ENCODE measurements at regions not wholly inside any gene's neighbourhood (a gene's known extent, or its start where the extent isn't known, plus 50 kb on each side); places are given as distances from the start of the nearest gene placed in this dataset.

GRCh38 chr6:105949869-105950268 is 136.3 kb upstream of the PRDM1 start:
- no peak for TF ChIP-seq CTCF (conservative IDR thresholded peaks at IDR 0.05; ENCODE audit: low read depth, low read length)
- peak; percentile 15 for DNase-seq (ENCODE audit: low read depth)
- no peak overlapping the region for H3K4me3 ChIP-seq (ENCODE audit: low read depth, low read length)

GRCh38 chr6:105943514-105943913 is 142.6 kb upstream of the PRDM1 start:
- H3K4me3 ChIP-seq (ENCODE audit: low read depth, low read length) = no peak overlapping the region
- no peak for TF ChIP-seq CTCF (conservative IDR thresholded peaks at IDR 0.05; ENCODE audit: low read depth, low read length)
- no peak for DNase-seq (ENCODE audit: low read depth)

- TF ChIP-seq CTCF (conservative IDR thresholded peaks at IDR 0.05; ENCODE audit: low read depth, low read length) = no peak
- H3K4me3 ChIP-seq (ENCODE audit: low read depth, low read length) = no peak overlapping the region
- peak; percentile 46 for DNase-seq (ENCODE audit: low read depth)
Observed at GRCh38 chr6:105941621-105942412, 144.3 kb upstream of the PRDM1 start.

GRCh38 chr6:105940990-105941389 is 145.1 kb upstream of the PRDM1 start:
- no peak overlapping the region for H3K4me3 ChIP-seq (ENCODE audit: low read depth, low read length)
- no peak for DNase-seq (ENCODE audit: low read depth)
- TF ChIP-seq CTCF (conservative IDR thresholded peaks at IDR 0.05; ENCODE audit: low read depth, low read length) = no peak

GRCh38 chr6:105936972-105937371 is 149.2 kb upstream of the PRDM1 start:
- TF ChIP-seq CTCF (conservative IDR thresholded peaks at IDR 0.05; ENCODE audit: low read depth, low read length) = no peak
- no peak overlapping the region for H3K4me3 ChIP-seq (ENCODE audit: low read depth, low read length)
- DNase-seq (ENCODE audit: low read depth) = no peak

- TF ChIP-seq CTCF (conservative IDR thresholded peaks at IDR 0.05; ENCODE audit: low read depth, low read length) = no peak
- H3K4me3 ChIP-seq (ENCODE audit: low read depth, low read length) = no peak overlapping the region
- DNase-seq (ENCODE audit: low read depth) = peak; percentile 7
Observed at GRCh38 chr6:105935416-105935815, 150.7 kb upstream of the PRDM1 start.

- no peak for TF ChIP-seq CTCF (conservative IDR thresholded peaks at IDR 0.05; ENCODE audit: low read depth, low read length)
- DNase-seq (ENCODE audit: low read depth) = no peak
- H3K4me3 ChIP-seq (ENCODE audit: low read depth, low read length) = no peak overlapping the region
Observed at GRCh38 chr6:105934708-105935107, 151.4 kb upstream of the PRDM1 start.

Measured in choroid plexus epithelial cell (primary cell).